ENCODE measurements at regions not wholly inside any gene's neighbourhood (a gene's known extent, or its start where the extent isn't known, plus 50 kb on each side); places are given as distances from the start of the nearest gene placed in this dataset.

GRCh38 chr10:8544057-8544380 lies 489.5 kb downstream of the GATA3 start:
- TF ChIP-seq CTCF (conservative IDR thresholded peaks at IDR 0.05; ENCODE audit: low read depth, low read length) (no peak), MAZ (IDR thresholded peaks at IDR 0.05; ENCODE audit: borderline replicate concordance, low read depth, low read length) (no peak), SMC3 (IDR thresholded peaks at IDR 0.05; ENCODE audit: low read depth, low read length) (no peak), MXI1 (IDR thresholded peaks at IDR 0.05; ENCODE audit: borderline replicate concordance, low read depth, low read length) (no peak), RFX5 (IDR thresholded peaks at IDR 0.05; ENCODE audit: low read depth, low read length) (no peak)

All from IMR-90 (cell line).